SK-N-SH treated with all-trans-retinoic acid at 6 μM for 48 hours (cell line): ENCODE measurements at regions not wholly inside any gene's neighbourhood (a gene's known extent, or its start where the extent isn't known, plus 50 kb on each side); places are given as distances from the start of the nearest gene placed in this dataset.

Source experiments
- BACH2 ChIP-seq: fragments of 250-450 bp; sonication (Bioruptor Pico); IDR thresholded peaks from 2 replicates; pipeline ENCODE4 v1.9.0; 2021; ENCODE audit warnings: mild to moderate bottlenecking, borderline replicate concordance
- ISL1 ChIP-seq: fragments of 250-450 bp; sonication (Bioruptor Pico); IDR thresholded peaks from 2 replicates; pipeline ENCODE4 v2.1.2; 2022; ENCODE audit warnings: mild to moderate bottlenecking, moderate library complexity
- OSR1 ChIP-seq: fragments of 250-450 bp; sonication (Bioruptor Pico); IDR thresholded peaks from 2 replicates; pipeline ENCODE4 v1.8.0; 2022; ENCODE audit warnings: moderate library complexity, mild to moderate bottlenecking, inconsistent platforms
- TOX ChIP-seq: fragments of 250-450 bp; sonication (Bioruptor Pico); IDR thresholded peaks from 2 replicates; pipeline ENCODE4 v1.8.0; 2021; ENCODE audit warnings: mild to moderate bottlenecking, moderate library complexity, borderline replicate concordance
- ZC3H10 ChIP-seq: fragments of 250-450 bp; sonication (Bioruptor Pico); IDR thresholded peaks from 2 replicates; pipeline ENCODE4 v1.5.1; 2021; ENCODE audit warnings: mild to moderate bottlenecking, moderate library complexity
- ZFP3 ChIP-seq: fragments of 250-450 bp; sonication (Bioruptor Pico); IDR thresholded peaks from 2 replicates; pipeline ENCODE4 v1.5.0; 2020; ENCODE audit warnings: mild to moderate bottlenecking, moderate library complexity
- ZNF70 ChIP-seq: fragments of 450-650 bp; formaldehyde crosslinking; IDR thresholded peaks from 2 replicates; pipeline ENCODE4 v1.5.0; 2020; ENCODE audit warnings: mild to moderate bottlenecking, moderate library complexity
- ZNF8 ChIP-seq: fragments of 450-650 bp; formaldehyde crosslinking; IDR thresholded peaks from 2 replicates; pipeline ENCODE4 v1.5.0; 2020; ENCODE audit warnings: mild to moderate bottlenecking, moderate library complexity
- TF ChIP-seq, protein P1 (sequence below): fragments of 250-450 bp; sonication (Bioruptor Pico); IDR thresholded peaks from 2 replicates; pipeline ENCODE4 v1.5.0; 2020; ENCODE audit warnings: mild to moderate bottlenecking, moderate library complexity
- TF ChIP-seq, protein P2 (sequence below): fragments of 250-450 bp; sonication (Bioruptor Pico); IDR thresholded peaks from 2 replicates; pipeline ENCODE4 v1.8.0; 2020; ENCODE audit warnings: mild to moderate bottlenecking, moderate library complexity, borderline replicate concordance

DNA sequence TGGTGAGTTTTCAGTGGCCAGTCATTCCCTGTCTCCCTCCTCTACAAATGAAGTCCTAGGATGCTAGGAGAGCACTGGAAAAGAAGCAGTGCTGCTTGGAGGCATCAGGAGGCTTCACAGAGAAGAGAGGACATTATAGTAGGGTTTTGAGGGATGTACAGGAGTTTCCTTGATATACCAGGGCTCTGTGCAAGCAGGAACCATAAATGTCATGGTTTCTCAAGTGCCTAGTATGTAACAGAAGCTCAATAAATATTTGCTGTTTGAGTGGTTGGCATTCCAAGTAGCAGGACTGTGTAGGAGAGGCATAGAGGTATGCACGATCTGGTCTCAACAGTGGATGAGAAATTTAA lies 133.5 kb upstream of the WNT4 start:
- TF ChIP-seq OSR1 (CRISPR knock-in tag): no peak
- no peak for TF ChIP-seq ZNF70
- TF ChIP-seq, protein P1, sequence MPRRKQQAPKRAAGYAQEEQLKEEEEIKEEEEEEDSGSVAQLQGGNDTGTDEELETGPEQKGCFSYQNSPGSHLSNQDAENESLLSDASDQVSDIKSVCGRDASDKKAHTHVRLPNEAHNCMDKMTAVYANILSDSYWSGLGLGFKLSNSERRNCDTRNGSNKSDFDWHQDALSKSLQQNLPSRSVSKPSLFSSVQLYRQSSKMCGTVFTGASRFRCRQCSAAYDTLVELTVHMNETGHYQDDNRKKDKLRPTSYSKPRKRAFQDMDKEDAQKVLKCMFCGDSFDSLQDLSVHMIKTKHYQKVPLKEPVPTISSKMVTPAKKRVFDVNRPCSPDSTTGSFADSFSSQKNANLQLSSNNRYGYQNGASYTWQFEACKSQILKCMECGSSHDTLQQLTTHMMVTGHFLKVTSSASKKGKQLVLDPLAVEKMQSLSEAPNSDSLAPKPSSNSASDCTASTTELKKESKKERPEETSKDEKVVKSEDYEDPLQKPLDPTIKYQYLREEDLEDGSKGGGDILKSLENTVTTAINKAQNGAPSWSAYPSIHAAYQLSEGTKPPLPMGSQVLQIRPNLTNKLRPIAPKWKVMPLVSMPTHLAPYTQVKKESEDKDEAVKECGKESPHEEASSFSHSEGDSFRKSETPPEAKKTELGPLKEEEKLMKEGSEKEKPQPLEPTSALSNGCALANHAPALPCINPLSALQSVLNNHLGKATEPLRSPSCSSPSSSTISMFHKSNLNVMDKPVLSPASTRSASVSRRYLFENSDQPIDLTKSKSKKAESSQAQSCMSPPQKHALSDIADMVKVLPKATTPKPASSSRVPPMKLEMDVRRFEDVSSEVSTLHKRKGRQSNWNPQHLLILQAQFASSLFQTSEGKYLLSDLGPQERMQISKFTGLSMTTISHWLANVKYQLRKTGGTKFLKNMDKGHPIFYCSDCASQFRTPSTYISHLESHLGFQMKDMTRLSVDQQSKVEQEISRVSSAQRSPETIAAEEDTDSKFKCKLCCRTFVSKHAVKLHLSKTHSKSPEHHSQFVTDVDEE: no peak
- no peak for TF ChIP-seq ZC3H10 (CRISPR knock-in tag)
- TF ChIP-seq, protein P2, sequence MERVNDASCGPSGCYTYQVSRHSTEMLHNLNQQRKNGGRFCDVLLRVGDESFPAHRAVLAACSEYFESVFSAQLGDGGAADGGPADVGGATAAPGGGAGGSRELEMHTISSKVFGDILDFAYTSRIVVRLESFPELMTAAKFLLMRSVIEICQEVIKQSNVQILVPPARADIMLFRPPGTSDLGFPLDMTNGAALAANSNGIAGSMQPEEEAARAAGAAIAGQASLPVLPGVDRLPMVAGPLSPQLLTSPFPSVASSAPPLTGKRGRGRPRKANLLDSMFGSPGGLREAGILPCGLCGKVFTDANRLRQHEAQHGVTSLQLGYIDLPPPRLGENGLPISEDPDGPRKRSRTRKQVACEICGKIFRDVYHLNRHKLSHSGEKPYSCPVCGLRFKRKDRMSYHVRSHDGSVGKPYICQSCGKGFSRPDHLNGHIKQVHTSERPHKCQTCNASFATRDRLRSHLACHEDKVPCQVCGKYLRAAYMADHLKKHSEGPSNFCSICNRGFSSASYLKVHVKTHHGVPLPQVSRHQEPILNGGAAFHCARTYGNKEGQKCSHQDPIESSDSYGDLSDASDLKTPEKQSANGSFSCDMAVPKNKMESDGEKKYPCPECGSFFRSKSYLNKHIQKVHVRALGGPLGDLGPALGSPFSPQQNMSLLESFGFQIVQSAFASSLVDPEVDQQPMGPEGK (CRISPR knock-in tag): no peak
- TF ChIP-seq BACH2 (CRISPR knock-in tag): no peak
- TF ChIP-seq TOX (CRISPR knock-in tag): no peak
- no peak for TF ChIP-seq ZNF8 (CRISPR knock-in tag)
- peak; percentile 89 for TF ChIP-seq ZFP3 (CRISPR knock-in tag)
- no peak for TF ChIP-seq ISL1 (CRISPR knock-in tag)
